ENCODE measurements at regions not wholly inside any gene's neighbourhood (a gene's known extent, or its start where the extent isn't known, plus 50 kb on each side); places are given as distances from the start of the nearest gene placed in this dataset.

DNA sequence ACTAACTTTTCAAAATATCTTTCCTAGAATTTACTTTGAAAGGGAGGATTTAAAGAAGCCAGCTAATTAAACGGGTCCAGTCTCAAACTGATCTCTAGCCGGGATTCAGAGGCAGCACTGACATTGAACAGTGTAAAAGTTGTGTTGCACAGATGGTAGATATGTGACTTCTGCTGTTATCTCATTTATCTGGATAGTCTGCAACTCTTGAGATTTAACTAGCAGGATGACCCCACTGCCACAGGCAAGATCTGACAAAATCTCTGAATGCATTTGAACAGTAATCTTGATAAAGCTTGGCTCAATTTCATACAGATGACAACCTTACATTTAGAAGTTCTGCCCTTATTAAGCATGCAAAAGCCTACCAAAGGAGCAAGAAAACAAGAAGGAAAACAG lies 138.0 kb upstream of the CPNE8 start:
- FAIRE-seq = no peak

DNA sequence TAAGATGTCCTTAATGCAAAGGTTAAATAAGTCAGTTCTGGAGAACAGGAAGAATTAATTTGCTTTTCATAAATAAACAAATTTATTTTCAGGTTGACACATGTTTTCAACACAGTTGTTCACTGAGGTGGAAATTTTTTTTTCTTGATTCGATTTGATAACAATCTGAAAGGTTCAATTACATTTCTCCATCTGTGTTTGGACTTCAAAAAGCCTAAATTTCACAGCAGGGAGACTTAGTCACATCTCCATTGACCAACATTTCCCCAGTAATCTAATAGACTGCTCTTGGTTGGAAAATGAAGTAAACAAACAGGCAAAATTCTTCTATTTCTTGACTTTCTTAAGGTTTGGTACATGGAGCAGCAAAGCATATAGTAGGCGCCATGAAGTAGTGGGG lies 134.9 kb upstream of the CPNE8 start:
- FAIRE-seq = no peak

DNA sequence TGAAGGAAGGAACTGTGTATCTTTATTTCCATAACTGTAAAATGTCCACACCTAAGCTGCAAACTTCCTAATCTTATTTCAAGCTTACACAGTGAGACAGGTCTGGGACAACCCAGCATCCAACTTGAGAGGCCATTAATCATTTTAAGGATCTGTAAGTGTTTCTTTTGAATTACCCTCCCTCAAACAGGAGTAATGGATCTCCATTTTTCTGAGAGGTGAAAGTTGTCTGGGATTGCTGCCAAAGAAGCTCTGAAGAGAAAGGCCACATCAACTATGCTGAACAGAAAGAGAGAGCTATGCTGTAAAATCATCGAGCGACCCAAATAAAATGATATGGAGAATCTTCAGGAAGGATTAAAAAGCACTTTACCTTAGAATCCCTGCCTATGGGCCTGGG lies 131.7 kb upstream of the CPNE8 start:
- no peak for FAIRE-seq

DNA sequence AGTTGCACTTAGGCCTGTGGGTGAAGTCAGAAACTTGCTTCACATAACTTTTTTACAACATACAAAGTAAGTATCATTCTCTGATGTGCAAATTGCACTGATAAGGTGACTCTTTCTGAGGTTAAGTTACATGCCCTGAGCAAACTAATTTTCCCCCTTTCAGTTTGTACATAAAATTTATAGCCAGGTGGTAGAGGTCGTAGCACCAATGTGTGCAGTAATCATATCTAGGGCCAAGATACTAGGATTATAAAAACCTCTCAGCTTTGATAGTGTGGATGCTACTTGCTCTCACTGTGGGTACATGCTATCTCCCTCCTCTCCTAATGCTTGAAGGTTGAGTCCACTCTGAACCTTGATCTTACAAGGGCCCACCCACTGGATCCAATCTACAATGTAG lies 130.7 kb upstream of the CPNE8 start:
- no peak for FAIRE-seq

DNA sequence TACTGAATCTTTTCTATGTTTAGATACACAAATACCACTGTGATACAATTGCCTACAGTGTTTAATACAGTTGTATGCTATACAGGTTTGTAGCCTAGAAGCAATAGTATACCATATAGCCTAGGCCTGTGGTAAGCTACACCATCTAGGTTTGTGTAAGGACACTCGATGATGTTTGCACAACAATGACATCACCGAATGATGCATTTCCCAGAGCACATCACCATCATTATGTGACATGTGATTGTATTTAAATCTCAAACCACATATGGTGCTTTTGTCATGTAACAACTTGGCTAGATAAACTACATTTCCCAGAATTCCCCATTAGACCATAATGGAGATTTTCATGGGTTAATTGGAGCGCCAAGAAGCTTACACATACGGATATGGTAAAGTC lies 128.4 kb upstream of the CPNE8 start:
- FAIRE-seq = no peak

DNA sequence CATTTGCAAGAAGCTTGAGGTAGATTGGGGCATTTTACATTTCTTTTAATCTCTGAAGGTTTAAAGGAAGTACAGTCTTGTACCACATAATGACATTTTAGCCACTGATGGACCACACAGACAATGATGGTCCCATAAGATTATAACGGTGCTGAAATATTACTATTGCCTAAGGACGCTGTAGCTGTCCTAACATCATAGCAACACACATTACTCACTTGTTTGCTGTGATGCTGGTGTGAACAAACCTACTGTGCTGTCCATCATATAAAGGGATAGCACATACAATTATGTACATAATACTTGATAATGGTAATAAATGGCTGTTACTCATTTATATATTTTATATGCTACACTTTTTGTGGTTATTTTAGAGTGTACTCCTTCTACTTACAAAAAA lies 127.1 kb upstream of the CPNE8 start:
- FAIRE-seq = no peak

GRCh38 chr12:39032034-39032433 lies 126.6 kb upstream of the CPNE8 start:
- no peak for FAIRE-seq

- no peak for FAIRE-seq
These were observed 123.0 kb upstream of the CPNE8 start for GRCh38 chr12:39028382-39028781.

- no peak for FAIRE-seq
These were observed 107.5 kb upstream of the CPNE8 start for GRCh38 chr12:39012870-39013269.

GRCh38 chr12:39011166-39011565 lies 105.8 kb upstream of the CPNE8 start:
- FAIRE-seq = no peak

GRCh38 chr12:39010406-39010805 lies 105.0 kb upstream of the CPNE8 start:
- no peak for FAIRE-seq

DNA sequence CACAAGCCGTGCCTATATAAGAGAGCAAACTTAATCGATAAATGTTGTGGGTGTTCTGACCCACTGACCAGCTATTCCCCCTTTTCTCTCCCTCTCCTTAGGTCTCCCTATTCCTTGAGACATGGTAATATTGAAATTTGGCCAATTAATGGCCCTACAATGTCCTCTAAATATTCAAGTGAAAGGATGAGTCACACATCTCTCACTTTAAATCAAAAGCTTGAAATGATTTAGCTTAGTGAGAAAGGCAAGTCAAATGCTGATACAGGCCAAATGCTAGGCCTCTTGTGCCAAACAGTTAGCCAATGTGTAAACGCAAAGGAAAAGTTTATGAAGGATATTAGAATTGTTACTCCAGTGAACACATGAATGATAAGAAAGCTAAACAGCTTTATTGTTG lies 102.2 kb upstream of the CPNE8 start:
- FAIRE-seq = no peak

GRCh38 chr12:39006286-39006685 lies 100.9 kb upstream of the CPNE8 start:
- FAIRE-seq = no peak

DNA sequence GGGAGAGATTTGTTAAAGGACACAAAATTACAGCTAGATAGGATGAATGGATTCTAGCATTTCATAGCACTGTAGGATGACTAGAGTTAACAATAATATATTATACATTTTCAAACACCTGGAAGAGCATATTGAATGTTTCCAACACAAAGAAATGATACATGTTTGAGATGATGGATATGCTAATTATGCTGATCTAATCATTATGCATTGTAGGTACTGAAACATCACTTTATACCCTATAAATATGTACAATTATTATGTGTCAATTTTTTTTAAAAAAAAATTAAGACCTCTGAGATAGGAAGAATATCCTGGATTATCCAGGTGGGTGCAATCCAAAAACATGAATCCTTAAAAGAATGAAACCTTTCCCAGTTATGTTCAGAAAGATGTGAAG lies 100.3 kb upstream of the CPNE8 start:
- FAIRE-seq = no peak

GRCh38 chr12:39003541-39004155 lies 98.3 kb upstream of the CPNE8 start:
- no peak for FAIRE-seq

DNA sequence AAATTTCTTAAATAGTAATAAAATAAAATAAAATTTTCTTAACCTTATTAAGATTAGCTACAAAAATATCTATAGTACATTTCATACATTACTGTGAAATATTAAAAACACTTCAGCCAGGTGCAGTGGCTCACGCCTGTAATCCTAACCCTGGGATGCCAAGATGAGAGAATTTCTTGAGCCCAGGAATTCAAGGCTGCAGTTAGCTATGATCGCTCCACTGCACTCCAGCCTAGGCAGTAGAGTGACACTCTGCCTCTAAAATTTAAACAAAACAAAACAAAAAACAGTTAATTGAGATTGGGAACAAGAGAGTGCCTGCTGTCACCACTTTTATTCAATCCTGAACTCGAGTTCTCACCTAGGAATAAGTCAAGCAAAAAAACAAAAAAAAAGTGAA lies 95.0 kb upstream of the CPNE8 start:
- FAIRE-seq = no peak

DNA sequence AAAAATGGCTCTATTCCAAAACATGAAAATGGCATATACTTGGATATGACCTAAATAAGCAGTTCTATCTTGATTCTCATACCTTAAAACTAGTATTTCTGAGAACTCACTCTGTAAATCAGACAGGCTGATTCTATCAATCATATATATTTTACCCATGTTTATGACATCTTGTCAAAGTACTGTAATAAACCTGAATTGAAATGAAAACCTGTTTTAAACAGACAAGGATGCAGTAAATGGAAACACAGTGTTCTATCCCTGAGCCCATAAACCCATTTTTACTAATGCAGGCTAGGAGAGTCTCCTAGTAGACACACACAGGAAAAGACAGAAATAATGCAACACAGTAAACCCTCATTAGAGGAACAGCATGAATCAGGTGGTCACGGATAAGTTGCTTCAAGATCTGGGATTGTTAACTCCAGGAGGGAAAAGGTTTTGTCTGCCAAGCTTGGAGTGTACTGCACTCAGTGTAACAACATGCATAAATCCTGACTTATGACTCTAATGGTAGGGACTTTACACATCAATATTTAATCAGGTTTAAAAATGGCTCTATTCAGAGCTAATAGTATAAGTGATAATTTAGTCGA lies 93.6 kb upstream of the CPNE8 start:
- FAIRE-seq = no peak

GRCh38 chr12:38995249-38995648 lies 89.9 kb upstream of the CPNE8 start:
- FAIRE-seq = no peak

DNA sequence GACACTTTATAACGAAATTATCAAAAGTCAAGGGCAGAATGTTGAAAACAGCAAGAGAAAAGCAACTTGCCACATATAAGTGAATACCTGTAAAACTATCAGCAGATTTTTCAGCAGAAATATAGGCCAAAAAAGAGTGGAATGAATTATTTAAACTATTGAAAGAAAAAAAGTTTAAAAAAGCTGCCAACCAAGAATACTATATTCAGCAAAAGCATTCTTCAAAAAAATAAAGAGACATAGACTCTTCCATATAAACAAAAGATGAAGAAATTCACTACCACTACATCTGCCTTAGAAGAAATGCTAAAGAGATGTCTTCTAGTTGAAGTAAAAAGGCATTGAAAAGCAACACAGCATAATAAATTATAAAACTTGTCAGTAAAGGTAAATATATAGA lies 80.6 kb upstream of the CPNE8 start:
- FAIRE-seq = no peak

GRCh38 chr12:38984388-38984787 lies 79.0 kb upstream of the CPNE8 start:
- FAIRE-seq = no peak

- no peak for FAIRE-seq
These were observed 77.8 kb upstream of the CPNE8 start for GRCh38 chr12:38983117-38983571.

- peak; percentile 16 for FAIRE-seq
These were observed 71.7 kb upstream of the CPNE8 start for GRCh38 chr12:38977132-38977531.

DNA sequence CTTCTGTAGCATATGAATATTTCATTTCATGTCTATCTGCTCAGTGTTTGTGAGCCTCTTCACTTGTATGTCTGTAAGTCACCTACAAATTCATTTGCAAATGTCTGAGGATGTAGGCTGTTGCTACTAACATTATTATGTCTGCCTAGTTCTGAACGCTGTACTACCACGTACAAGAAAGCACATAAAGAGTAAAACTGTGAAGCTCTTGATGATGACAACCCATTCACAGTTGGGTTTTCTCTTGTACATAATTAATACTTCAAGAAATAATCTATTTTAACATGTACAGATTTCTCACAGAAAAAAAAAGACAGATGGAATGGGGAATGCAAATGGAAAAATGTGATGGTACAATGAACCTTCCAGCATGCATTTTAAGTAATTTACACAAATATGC lies 64.3 kb upstream of the CPNE8 start:
- no peak for FAIRE-seq

- FAIRE-seq = no peak
These were observed 56.3 kb upstream of the CPNE8 start for GRCh38 chr12:38961683-38962082.

GRCh38 chr12:38961012-38961411 lies 55.6 kb upstream of the CPNE8 start:
- FAIRE-seq = no peak

Measured in A204.1 (cell line).